ENCODE measurements at regions not wholly inside any gene's neighbourhood (a gene's known extent, or its start where the extent isn't known, plus 50 kb on each side); places are given as distances from the start of the nearest gene placed in this dataset.

- TF ChIP-seq ZBTB40 (IDR thresholded peaks at IDR 0.05): no peak
- no peak for TF ChIP-seq ZBTB40 (CRISPR knock-in tag; IDR thresholded peaks at IDR 0.05)
- peak; percentile 32; the same call in 1 of the 2 replicates for TF ChIP-seq STAG1 (CRISPR knock-in tag; IDR thresholded peaks at IDR 0.05)
- TF ChIP-seq, protein P1, sequence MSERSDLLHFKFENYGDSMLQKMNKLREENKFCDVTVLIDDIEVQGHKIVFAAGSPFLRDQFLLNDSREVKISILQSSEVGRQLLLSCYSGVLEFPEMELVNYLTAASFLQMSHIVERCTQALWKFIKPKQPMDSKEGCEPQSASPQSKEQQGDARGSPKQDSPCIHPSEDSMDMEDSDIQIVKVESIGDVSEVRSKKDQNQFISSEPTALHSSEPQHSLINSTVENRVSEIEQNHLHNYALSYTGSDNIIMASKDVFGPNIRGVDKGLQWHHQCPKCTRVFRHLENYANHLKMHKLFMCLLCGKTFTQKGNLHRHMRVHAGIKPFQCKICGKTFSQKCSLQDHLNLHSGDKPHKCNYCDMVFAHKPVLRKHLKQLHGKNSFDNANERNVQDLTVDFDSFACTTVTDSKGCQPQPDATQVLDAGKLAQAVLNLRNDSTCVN (CRISPR knock-in tag; IDR thresholded peaks at IDR 0.05; ENCODE audit: borderline replicate concordance): no peak
- TF ChIP-seq NR2F6 (IDR thresholded peaks at IDR 0.05): peak; percentile 52; the same call in 1 of the 2 replicates
- peak; percentile 44; the same call in 1 of the 2 replicates for TF ChIP-seq NR2F6 (CRISPR knock-in tag; IDR thresholded peaks at IDR 0.05)
- no peak for TF ChIP-seq PLSCR1 (CRISPR knock-in tag; IDR thresholded peaks at IDR 0.05; ENCODE audit: borderline replicate concordance)
Observed at GRCh38 chr9:88874391-88874790, 116.9 kb upstream of the S1PR3 start (continued).
